ENCODE measurements at regions not wholly inside any gene's neighbourhood (a gene's known extent, or its start where the extent isn't known, plus 50 kb on each side); places are given as distances from the start of the nearest gene placed in this dataset.

DNA sequence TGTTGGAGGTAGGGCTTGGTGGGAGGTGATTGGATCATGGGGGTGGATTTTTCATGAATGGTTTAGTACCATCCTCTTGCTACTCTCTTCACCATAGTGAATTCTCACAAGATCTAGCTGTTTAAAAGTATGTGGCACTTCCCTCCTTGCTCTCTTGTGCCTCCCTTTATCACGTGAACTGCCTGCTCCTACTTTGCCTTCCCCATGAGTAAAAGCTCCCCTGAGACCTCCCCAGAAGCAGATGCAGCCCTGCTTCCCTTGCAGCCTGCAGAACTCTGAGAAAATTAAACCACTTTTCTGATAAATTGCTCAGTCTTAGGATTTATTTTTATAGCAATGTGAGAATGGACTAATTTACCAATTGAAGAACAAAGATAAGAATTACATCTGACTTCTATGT is 223.1 kb downstream of the RNF144A start:
- no peaks in the 10 kb centered on the region for H3F3A ChIP-seq (ENCODE audit: low read depth)
- no peaks in the 10 kb centered on the region for H3K9me3 ChIP-seq (ENCODE audit: low read depth)
- no peak overlapping the region for H3K27ac Mint-ChIP-seq
- H3K36me3 ChIP-seq: no peaks in the 10 kb centered on the region
- H3K4me1 Mint-ChIP-seq: no peaks in the 10 kb centered on the region
- H3K79me2 ChIP-seq (ENCODE audit: low read depth): no peaks in the 10 kb centered on the region
- TF ChIP-seq EZH2phosphoT487 (IDR thresholded peaks at IDR 0.05): no peak
- no peak for TF ChIP-seq EZH2 (IDR thresholded peaks at IDR 0.05)
- TF ChIP-seq, protein P1, sequence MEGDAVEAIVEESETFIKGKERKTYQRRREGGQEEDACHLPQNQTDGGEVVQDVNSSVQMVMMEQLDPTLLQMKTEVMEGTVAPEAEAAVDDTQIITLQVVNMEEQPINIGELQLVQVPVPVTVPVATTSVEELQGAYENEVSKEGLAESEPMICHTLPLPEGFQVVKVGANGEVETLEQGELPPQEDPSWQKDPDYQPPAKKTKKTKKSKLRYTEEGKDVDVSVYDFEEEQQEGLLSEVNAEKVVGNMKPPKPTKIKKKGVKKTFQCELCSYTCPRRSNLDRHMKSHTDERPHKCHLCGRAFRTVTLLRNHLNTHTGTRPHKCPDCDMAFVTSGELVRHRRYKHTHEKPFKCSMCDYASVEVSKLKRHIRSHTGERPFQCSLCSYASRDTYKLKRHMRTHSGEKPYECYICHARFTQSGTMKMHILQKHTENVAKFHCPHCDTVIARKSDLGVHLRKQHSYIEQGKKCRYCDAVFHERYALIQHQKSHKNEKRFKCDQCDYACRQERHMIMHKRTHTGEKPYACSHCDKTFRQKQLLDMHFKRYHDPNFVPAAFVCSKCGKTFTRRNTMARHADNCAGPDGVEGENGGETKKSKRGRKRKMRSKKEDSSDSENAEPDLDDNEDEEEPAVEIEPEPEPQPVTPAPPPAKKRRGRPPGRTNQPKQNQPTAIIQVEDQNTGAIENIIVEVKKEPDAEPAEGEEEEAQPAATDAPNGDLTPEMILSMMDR (IDR thresholded peaks at IDR 0.05): no peak
- H4K20me1 ChIP-seq (ENCODE audit: low read depth): no peaks in the 10 kb centered on the region
- no peaks in the 10 kb centered on the region for H3K4me1 ChIP-seq
- no peaks in the 10 kb centered on the region for H3K27me3 ChIP-seq
- no peak for DNase-seq (ENCODE audit: low spot score)
- no peak overlapping the region for H3K27ac ChIP-seq
- H3K36me3 Mint-ChIP-seq: peaks cover 3% of the 10 kb centered on the region
- H3K4me3 ChIP-seq: no peak overlapping the region
- no peak overlapping the region for H3K4me2 ChIP-seq
- H3K27me3 Mint-ChIP-seq (ENCODE audit: insufficient read depth, low read depth): peaks cover 2% of the 10 kb centered on the region
- no peak overlapping the region for H3K4me3 Mint-ChIP-seq
- no peak overlapping the region for H3K9ac ChIP-seq
- H2AFZ ChIP-seq (replicated peaks): no peak overlapping the region
- peaks cover 15% of the 10 kb centered on the region for H3K9me3 Mint-ChIP-seq

DNA sequence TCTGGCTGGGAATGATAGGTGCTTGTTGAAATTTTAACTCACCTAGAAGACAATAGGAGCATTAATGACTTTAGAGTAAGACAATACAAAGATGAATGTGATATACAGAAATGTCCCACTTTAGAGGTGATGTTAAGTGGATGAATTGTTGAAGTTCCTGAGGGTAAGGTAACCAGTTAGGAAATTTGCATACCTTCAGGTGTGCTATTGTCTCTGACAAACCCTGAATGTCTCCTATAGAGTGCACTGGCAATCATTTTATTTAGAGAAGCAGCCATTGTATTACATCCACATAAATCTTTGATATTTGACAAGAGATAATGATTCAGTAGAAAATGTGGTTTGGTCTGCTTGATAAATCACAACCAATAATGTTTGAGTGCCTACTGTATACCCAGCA is 228.5 kb downstream of the RNF144A start:
- Histone ChIP-seq H4K20me1 (ENCODE audit: low read depth) (no peaks in the 10 kb centered on the region), H3K9me3 (ENCODE audit: low read depth) (no peaks in the 10 kb centered on the region), H3K4me3 (no peak overlapping the region), H3K4me2 (no peak overlapping the region), H3K36me3 (no peaks in the 10 kb centered on the region), H3K27me3 (no peaks in the 10 kb centered on the region), H3K27ac (no peak overlapping the region), H3K79me2 (ENCODE audit: low read depth) (no peaks in the 10 kb centered on the region), H2AFZ (replicated peaks) (no peak overlapping the region), H3F3A (ENCODE audit: low read depth) (no peaks in the 10 kb centered on the region), H3K4me1 (peaks cover 7% of the 10 kb centered on the region), H3K9ac (no peak overlapping the region)
- H3K9me3 Mint-ChIP-seq: peaks cover 10% of the 10 kb centered on the region
- H3K4me1 Mint-ChIP-seq: peaks cover 7% of the 10 kb centered on the region
- no peak for DNase-seq (ENCODE audit: low spot score)
- H3K4me3 Mint-ChIP-seq: no peak overlapping the region
- H3K36me3 Mint-ChIP-seq: peaks cover 3% of the 10 kb centered on the region
- no peak for TF ChIP-seq EZH2phosphoT487 (IDR thresholded peaks at IDR 0.05)
- H3K27me3 Mint-ChIP-seq (ENCODE audit: insufficient read depth, low read depth): peaks cover 5% of the 10 kb centered on the region
- H3K27ac Mint-ChIP-seq: no peak overlapping the region

DNA sequence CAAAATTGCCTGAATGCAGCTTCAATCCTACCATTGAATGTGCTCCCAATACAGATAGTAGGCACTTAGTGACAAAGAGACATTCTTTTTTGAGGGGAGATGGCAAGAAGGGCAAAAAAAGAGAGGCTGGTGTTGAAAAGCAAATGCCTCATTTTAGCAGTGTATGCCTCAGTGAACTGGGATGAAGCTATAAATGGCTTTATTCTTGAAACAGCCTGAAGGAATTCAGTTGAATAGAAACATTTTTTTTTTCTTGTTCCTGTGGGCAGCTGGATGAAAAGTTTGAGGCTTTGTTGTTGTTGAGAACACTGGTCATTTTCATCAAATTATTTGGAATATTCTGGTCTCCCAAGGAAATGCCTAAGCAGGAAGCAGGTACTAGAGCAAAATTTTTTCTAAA is 228.9 kb downstream of the RNF144A start:
- DNase-seq (ENCODE audit: low spot score): no peak
- no peaks in the 10 kb centered on the region for H3K27me3 ChIP-seq
- H3K4me1 Mint-ChIP-seq: peaks cover 7% of the 10 kb centered on the region
- H3K27ac Mint-ChIP-seq: no peak overlapping the region
- no peaks in the 10 kb centered on the region for H3F3A ChIP-seq (ENCODE audit: low read depth)
- no peak overlapping the region for H3K9ac ChIP-seq
- no peaks in the 10 kb centered on the region for H4K20me1 ChIP-seq (ENCODE audit: low read depth)
- peaks cover 1% of the 10 kb centered on the region for H3K36me3 Mint-ChIP-seq
- no peaks in the 10 kb centered on the region for H3K36me3 ChIP-seq
- no peaks in the 10 kb centered on the region for H3K9me3 ChIP-seq (ENCODE audit: low read depth)
- no peaks in the 10 kb centered on the region for H3K79me2 ChIP-seq (ENCODE audit: low read depth)
- H3K9me3 Mint-ChIP-seq: peaks cover 10% of the 10 kb centered on the region
- no peak overlapping the region for H3K27ac ChIP-seq
- no peak overlapping the region for H3K4me2 ChIP-seq
- no peak overlapping the region for H3K4me3 Mint-ChIP-seq
- H3K4me1 ChIP-seq: peaks cover 7% of the 10 kb centered on the region
- no peak overlapping the region for H2AFZ ChIP-seq (replicated peaks)
- TF ChIP-seq, protein P1 (IDR thresholded peaks at IDR 0.05): no peak
- TF ChIP-seq EZH2phosphoT487 (IDR thresholded peaks at IDR 0.05): no peak
- no peak for TF ChIP-seq EZH2 (IDR thresholded peaks at IDR 0.05)
- H3K27me3 Mint-ChIP-seq (ENCODE audit: insufficient read depth, low read depth): peaks cover 5% of the 10 kb centered on the region
- H3K4me3 ChIP-seq: no peak overlapping the region

DNA sequence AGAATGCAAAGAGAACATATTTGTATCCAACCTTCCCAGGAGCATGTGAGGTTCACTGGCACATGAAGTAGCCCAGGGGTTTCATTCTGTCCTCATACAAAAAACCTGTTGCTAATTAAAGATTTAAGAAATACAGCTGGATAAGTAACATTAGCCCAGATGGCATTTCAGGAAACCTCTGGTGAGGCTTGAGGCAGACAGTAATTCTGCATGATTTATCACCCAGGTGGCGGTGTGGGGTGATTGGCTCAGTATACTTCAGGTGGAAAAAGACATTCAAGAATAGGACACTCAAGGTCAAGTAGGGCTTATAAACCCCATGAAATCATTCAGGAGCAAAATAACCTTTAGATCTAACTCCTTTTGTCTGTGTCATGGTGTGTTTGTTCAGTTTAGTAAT is 237.4 kb downstream of the RNF144A start:
- Histone ChIP-seq H4K20me1 (ENCODE audit: low read depth) (no peaks in the 10 kb centered on the region), H3F3A (ENCODE audit: low read depth) (no peaks in the 10 kb centered on the region), H3K4me1 (no peaks in the 10 kb centered on the region), H3K4me2 (no peak overlapping the region), H3K9me3 (ENCODE audit: low read depth) (no peaks in the 10 kb centered on the region), H3K36me3 (no peaks in the 10 kb centered on the region), H3K27ac (no peak overlapping the region), H3K27me3 (no peaks in the 10 kb centered on the region), H2AFZ (replicated peaks) (no peak overlapping the region), H3K4me3 (no peak overlapping the region), H3K9ac (no peak overlapping the region), H3K79me2 (ENCODE audit: low read depth) (no peaks in the 10 kb centered on the region)
- TF ChIP-seq EZH2 (IDR thresholded peaks at IDR 0.05) (no peak), EZH2phosphoT487 (IDR thresholded peaks at IDR 0.05) (no peak)
- TF ChIP-seq, protein P1 (IDR thresholded peaks at IDR 0.05): no peak
- H3K4me1 Mint-ChIP-seq: no peaks in the 10 kb centered on the region
- peaks cover 2% of the 10 kb centered on the region for H3K36me3 Mint-ChIP-seq
- no peak overlapping the region for H3K27ac Mint-ChIP-seq
- no peak overlapping the region for H3K4me3 Mint-ChIP-seq
- H3K27me3 Mint-ChIP-seq (ENCODE audit: insufficient read depth, low read depth): peaks cover 2% of the 10 kb centered on the region
- H3K9me3 Mint-ChIP-seq: peaks cover 7% of the 10 kb centered on the region
- no peak for DNase-seq (ENCODE audit: low spot score)
